Fibroblast of lung (primary cell): ENCODE measurements at regions not wholly inside any gene's neighbourhood (a gene's known extent, or its start where the extent isn't known, plus 50 kb on each side); places are given as distances from the start of the nearest gene placed in this dataset.

Experiments used
- EZH2 ChIP-seq: IDR thresholded peaks from 2 replicates; pipeline ENCODE4 v1.5.1; 2012; ENCODE audit warnings: low read length, control low read depth, mild to moderate bottlenecking; ENCODE audit errors: missing control alignments
- TF ChIP-seq, protein P1 (sequence below), 2 donors: IDR thresholded peaks in 1 of 2; conservative IDR thresholded peaks in 1 of 2; 1 replicate in 1 of 2; 2 replicates in 1 of 2; pipeline ENCODE4 v1.5.1; 2011 to 2012; ENCODE audit warnings: low read length in 2 of 2, control low read depth in 1 of 2, inconsistent platforms in 1 of 2, low read depth in 1 of 2, mild to moderate bottlenecking in 1 of 2

DNA sequence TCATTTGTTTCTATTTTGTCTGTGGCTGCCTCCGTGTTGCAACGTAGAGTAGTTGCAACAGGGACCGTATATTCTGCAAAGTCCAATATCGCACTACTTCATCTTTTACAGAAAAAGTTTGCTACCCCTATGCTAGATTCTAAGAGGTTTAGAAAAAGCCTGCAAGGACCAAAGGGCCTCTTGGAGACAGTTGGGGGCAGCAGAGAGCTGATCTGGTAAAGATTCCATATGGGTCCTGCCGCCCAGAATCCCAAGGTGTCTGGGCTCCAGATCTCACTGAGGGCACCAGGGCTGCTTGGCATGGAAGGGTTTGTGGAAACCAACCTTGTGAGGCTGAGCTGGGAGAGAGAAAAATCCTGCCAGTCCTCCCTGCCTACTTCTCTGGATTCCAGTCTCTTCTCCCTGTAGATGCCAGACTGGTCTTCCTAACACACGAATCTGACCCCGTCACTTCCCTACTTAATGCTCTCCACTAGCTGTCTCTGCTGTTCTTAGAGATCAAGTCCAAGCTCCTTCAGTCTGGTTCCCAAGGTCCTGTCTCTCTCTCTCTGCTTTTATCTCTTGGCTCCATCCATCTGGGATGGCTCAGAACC is 74.6 kb downstream of the GLRX5 start:
- TF ChIP-seq, protein P1, sequence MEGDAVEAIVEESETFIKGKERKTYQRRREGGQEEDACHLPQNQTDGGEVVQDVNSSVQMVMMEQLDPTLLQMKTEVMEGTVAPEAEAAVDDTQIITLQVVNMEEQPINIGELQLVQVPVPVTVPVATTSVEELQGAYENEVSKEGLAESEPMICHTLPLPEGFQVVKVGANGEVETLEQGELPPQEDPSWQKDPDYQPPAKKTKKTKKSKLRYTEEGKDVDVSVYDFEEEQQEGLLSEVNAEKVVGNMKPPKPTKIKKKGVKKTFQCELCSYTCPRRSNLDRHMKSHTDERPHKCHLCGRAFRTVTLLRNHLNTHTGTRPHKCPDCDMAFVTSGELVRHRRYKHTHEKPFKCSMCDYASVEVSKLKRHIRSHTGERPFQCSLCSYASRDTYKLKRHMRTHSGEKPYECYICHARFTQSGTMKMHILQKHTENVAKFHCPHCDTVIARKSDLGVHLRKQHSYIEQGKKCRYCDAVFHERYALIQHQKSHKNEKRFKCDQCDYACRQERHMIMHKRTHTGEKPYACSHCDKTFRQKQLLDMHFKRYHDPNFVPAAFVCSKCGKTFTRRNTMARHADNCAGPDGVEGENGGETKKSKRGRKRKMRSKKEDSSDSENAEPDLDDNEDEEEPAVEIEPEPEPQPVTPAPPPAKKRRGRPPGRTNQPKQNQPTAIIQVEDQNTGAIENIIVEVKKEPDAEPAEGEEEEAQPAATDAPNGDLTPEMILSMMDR (conservative IDR thresholded peaks at IDR 0.05 in 1 of 2, IDR thresholded peaks at IDR 0.05 in 1 of 2; ENCODE audit: low read depth in 1 of 2, low read length in 2 of 2), result peak; percentile 35 to 37
- TF ChIP-seq EZH2, result no peak
